Neural crest cell (in vitro differentiated cells): ENCODE measurements at regions not wholly inside any gene's neighbourhood (a gene's known extent, or its start where the extent isn't known, plus 50 kb on each side); places are given as distances from the start of the nearest gene placed in this dataset.
A peak's percentile ranks its signal among the peaks of the same experiment; 100 is the strongest.

ENCODE experiments used
- DNase-seq: peaks from one replicate; pipeline ENCODE4 v3.0.0; 2021; ENCODE audit warnings: low read depth, mixed read lengths, low spot score
- H3K27ac Mint-ChIP-seq: one replicate; pipeline ENCODE4 v1.8.0; 2021; ENCODE audit warnings: mild to moderate bottlenecking, mixed read lengths; ENCODE audit not compliant: unreplicated experiment
- H3K27me3 Mint-ChIP-seq: 2 replicates; pipeline ENCODE4 v1.8.0; 2021; ENCODE audit warnings: low read depth, mild to moderate bottlenecking, mixed read lengths
- H3K36me3 Mint-ChIP-seq: 2 replicates; pipeline ENCODE4 v1.8.0; 2021; ENCODE audit warnings: low read depth, mild to moderate bottlenecking, mixed read lengths
- H3K4me1 Mint-ChIP-seq: 2 replicates; pipeline ENCODE4 v1.8.0; 2021; ENCODE audit warnings: mixed read lengths
- H3K4me3 Mint-ChIP-seq: one replicate; pipeline ENCODE4 v1.8.0; 2021; ENCODE audit warnings: mild to moderate bottlenecking, mixed read lengths
- H3K9me3 Mint-ChIP-seq: 2 replicates; pipeline ENCODE4 v1.8.0; 2021; ENCODE audit warnings: mixed read lengths
- TF ChIP-seq, protein P1 (sequence below): fragments of 200-600 bp; sonication (generic); conservative IDR thresholded peaks from 2 replicates; pipeline ENCODE4 v1.5.0; 2021; ENCODE audit warnings: antibody characterized with exemption, mild to moderate bottlenecking

DNA sequence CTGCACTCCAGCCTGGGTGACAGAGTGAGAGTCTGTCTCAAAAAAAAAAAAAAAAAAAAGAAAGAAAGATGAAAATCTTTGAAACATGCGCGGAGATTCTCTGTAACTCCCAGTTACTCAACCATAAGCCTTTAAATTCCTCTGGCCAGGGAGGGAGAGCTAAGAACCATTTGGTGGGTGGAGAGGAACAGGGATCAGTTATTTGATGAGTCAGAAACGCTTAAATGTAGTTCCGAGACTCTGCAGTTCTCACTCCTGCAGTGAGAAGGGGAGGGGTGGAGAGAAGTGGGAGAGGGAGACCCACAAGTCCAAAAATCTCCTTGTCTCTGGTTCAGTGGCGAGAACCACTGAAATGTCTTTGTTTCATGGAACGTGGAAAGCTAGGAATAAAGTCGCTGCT lies 266.7 kb downstream of the SOX9 start:
- Mint-ChIP-seq H3K27me3 (no peaks in the 10 kb centered on the region), H3K27ac (no peak overlapping the region), H3K9me3 (no peaks in the 10 kb centered on the region), H3K36me3 (no peaks in the 10 kb centered on the region), H3K4me1 (peaks cover 14% of the 10 kb centered on the region), H3K4me3 (no peak overlapping the region)
- no peak for DNase-seq
- TF ChIP-seq, protein P1, sequence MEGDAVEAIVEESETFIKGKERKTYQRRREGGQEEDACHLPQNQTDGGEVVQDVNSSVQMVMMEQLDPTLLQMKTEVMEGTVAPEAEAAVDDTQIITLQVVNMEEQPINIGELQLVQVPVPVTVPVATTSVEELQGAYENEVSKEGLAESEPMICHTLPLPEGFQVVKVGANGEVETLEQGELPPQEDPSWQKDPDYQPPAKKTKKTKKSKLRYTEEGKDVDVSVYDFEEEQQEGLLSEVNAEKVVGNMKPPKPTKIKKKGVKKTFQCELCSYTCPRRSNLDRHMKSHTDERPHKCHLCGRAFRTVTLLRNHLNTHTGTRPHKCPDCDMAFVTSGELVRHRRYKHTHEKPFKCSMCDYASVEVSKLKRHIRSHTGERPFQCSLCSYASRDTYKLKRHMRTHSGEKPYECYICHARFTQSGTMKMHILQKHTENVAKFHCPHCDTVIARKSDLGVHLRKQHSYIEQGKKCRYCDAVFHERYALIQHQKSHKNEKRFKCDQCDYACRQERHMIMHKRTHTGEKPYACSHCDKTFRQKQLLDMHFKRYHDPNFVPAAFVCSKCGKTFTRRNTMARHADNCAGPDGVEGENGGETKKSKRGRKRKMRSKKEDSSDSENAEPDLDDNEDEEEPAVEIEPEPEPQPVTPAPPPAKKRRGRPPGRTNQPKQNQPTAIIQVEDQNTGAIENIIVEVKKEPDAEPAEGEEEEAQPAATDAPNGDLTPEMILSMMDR = no peak

DNA sequence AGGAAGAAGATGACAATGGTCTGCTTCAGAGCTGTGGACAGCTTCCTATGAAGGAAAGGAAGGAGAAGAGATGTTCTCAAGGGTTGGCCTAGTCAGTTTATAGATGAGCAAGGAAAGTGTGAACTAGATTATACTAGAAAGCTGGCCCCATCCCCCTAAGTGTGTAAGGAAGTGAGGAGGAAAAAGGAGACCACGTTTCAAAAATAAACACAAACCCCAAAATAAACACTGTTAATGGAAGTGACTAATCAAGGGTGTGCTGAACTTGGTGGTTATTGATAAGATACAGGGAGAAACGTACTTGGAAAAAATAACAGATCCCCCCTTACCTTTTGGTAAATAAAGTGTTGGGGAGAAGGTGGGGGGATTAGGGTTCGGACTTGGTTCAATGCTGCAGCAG lies 267.1 kb downstream of the SOX9 start:
- Mint-ChIP-seq H3K27ac (no peak overlapping the region), H3K36me3 (no peaks in the 10 kb centered on the region), H3K27me3 (no peaks in the 10 kb centered on the region), H3K4me1 (peaks cover 9% of the 10 kb centered on the region), H3K9me3 (no peaks in the 10 kb centered on the region), H3K4me3 (no peak overlapping the region)
- DNase-seq = no peak
- TF ChIP-seq, protein P1 = no peak

DNA sequence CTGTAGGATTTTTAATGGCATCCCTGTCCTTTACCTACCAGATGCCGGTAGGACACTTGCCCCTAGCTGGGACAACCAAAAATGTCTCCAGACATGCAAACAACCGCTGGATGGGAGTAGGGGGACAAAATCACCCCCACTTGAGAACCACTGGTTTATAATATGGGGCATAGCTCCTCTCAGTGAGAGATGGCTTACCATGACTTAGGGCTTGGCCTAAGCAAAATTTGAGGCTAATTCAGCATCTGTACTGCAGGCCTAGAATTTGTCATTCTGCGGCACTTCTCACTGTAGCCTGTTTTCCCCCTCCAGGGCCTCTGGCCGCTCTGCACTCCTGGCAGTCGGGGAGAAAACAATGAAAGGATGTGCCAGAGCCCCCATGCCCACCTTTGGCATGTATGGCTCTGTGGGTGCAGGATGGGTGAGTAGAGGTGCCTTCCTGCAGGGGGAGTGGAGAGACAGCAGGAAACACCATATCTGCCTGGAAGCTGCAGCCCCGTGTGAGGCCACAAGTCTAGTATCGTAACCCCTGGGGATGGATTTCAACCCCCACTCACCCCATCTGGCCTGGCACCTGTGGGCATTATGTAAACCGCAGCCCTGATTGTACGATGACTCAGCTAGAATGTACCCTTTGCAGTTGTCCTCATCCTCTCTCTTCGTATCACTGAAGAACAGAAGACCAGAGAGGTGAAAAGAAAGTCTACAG lies 268.1 kb downstream of the SOX9 start:
- no peak for DNase-seq
- Mint-ChIP-seq H3K27ac (peak overlapping the region; percentile 35), H3K4me3 (no peak overlapping the region), H3K9me3 (no peaks in the 10 kb centered on the region), H3K36me3 (no peaks in the 10 kb centered on the region), H3K4me1 (peaks cover 10% of the 10 kb centered on the region), H3K27me3 (no peaks in the 10 kb centered on the region)
- TF ChIP-seq, protein P1 = no peak

DNA sequence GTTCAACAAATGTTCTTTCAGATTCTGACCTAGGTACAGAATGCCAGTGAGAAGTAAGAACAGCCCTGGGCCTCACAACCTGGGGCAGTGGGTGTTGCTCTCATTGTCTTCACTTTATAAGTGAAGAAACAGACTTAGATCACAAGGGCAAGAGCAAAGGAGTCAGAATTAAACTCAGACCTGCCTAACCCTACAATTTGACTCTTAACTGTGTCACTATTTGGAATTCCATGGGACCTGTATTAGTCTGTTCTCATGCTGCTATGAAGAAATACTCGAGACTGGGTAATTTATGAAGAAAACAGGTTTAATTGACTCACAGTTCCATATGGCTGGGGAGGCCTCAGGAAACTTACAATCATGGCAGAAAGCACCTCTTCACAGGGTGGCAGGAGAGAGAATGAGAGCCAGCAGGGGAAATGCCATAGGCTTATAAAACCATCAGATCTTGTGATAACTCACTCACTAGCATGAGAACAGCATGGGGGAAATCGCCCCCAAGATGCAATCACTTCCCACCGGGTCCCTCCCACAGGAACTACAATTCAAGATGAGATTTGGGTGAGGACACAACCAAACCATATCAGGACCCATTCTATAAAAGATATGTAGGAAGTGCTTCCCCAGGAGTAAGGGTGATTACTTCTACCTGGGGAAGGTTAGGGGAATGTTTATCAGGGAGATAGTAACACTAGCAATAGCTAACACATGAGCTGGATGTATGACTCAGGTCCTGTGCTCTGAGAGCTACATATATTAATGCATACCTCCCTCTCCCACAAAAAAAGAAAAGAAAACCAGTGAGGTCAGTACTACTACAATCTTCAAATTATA lies 270.1 kb downstream of the SOX9 start:
- H3K4me1 Mint-ChIP-seq = peaks cover 15% of the 10 kb centered on the region

DNA sequence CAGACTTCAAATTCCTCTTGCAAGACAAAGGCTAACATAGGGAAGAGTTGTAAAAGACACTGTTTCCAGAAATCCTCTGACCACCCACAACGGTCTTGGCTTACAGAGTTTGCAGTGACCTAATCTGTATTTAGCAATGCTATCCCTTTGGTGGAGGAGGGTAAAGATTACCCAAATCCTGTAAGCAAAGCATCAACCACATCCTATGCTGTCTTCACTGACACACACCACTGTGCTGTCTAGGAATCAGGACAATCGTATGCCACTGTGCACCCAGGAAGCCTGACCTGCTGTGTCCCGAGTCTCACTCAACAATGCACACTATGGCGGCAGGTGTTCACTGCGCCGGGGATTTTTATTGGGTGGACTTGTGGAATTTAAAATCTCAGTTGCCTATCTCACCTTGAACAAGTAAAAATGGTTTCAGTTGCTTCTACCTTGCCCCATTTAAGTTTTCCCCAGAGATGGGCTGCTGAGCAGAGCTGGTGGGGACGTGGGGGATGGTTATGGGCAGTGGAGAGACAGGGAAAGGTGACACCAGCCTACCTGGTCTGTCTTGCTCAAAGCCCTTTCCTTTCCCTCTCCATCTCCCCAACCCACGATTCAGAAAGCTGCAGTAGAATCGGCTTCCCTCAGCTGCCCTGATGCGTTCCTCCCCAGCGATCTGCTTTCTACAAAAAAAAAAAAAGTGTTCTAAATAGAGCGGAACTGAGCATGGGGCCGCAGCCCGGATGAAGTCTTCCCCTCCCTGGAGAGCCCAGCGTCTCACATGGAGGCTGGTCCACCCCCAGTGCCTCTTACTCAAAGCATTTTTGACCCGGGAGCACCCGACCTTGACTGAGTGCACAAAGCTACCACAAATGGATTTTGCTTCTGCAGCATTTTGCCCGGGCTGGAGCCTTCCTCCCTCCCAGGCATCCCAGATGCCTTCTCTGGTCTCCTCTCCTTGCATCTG lies 271.5 kb downstream of the SOX9 start:
- peaks cover 8% of the 10 kb centered on the region for H3K4me1 Mint-ChIP-seq
- TF ChIP-seq, protein P1 = no peak
- H3K36me3 Mint-ChIP-seq = no peaks in the 10 kb centered on the region
- no peak overlapping the region for H3K27ac Mint-ChIP-seq
- H3K9me3 Mint-ChIP-seq = no peaks in the 10 kb centered on the region
- no peaks in the 10 kb centered on the region for H3K27me3 Mint-ChIP-seq
- DNase-seq = no peak
- no peak overlapping the region for H3K4me3 Mint-ChIP-seq

More for the DNA sequence above, 270.1 kb downstream of the SOX9 start:
- no peak for DNase-seq
- no peak overlapping the region for H3K4me3 Mint-ChIP-seq
- H3K9me3 Mint-ChIP-seq = no peaks in the 10 kb centered on the region
- H3K36me3 Mint-ChIP-seq = no peaks in the 10 kb centered on the region
- H3K27ac Mint-ChIP-seq = no peak overlapping the region
- TF ChIP-seq, protein P1 = no peak
- H3K27me3 Mint-ChIP-seq = no peaks in the 10 kb centered on the region
